ENCODE measurements at regions not wholly inside any gene's neighbourhood (a gene's known extent, or its start where the extent isn't known, plus 50 kb on each side); places are given as distances from the start of the nearest gene placed in this dataset.

DNA sequence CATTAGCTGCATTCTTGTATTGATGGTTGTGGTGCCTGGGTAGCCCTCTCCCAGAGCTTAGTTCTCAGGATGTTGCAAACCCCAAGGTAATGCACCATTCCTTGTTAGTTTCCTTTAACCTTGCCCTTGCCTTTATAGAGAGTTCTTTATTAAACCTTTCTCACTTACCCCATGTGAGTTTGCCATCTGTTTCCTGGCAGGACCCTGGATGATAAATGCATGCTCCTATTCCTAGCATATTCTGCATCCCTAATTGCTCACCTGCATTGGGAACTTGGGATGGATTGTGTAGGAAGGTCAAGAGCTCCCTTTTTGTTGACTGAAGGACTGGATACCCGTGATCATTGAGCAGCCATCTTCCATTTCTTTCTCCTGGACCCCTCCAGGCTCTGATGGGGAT, 59.9 kb upstream of the AP1S2 start:
- TF ChIP-seq, protein P1, sequence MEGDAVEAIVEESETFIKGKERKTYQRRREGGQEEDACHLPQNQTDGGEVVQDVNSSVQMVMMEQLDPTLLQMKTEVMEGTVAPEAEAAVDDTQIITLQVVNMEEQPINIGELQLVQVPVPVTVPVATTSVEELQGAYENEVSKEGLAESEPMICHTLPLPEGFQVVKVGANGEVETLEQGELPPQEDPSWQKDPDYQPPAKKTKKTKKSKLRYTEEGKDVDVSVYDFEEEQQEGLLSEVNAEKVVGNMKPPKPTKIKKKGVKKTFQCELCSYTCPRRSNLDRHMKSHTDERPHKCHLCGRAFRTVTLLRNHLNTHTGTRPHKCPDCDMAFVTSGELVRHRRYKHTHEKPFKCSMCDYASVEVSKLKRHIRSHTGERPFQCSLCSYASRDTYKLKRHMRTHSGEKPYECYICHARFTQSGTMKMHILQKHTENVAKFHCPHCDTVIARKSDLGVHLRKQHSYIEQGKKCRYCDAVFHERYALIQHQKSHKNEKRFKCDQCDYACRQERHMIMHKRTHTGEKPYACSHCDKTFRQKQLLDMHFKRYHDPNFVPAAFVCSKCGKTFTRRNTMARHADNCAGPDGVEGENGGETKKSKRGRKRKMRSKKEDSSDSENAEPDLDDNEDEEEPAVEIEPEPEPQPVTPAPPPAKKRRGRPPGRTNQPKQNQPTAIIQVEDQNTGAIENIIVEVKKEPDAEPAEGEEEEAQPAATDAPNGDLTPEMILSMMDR (optimal IDR thresholded peaks at IDR 0.05 in 1 of 3, IDR thresholded peaks at IDR 0.05 in 1 of 3, conservative IDR thresholded peaks at IDR 0.05 in 1 of 3; ENCODE audit: extremely low read depth in 1 of 3, insufficient read depth in 2 of 3, low read length in 3 of 3), result no peak
- no peak for TF ChIP-seq EZH2 (IDR thresholded peaks at IDR 0.05; ENCODE audit: low read length)
- Histone ChIP-seq H4K20me1 (ENCODE audit: control insufficient read depth, extremely low read depth, insufficient read depth, low read length) (no peaks in the 10 kb centered on the region), H3K36me3 (ENCODE audit: control insufficient read depth in 2 of 2, extremely low read depth in 1 of 2, insufficient read depth in 2 of 2, low read length in 2 of 2) (no peaks in the 10 kb centered on the region), H3K4me1 (ENCODE audit: control insufficient read depth, extremely low read depth, insufficient read depth, low read length) (no peaks in the 10 kb centered on the region), H3K4me2 (ENCODE audit: control insufficient read depth, extremely low read depth, insufficient read depth, low read depth, low read length) (no peak overlapping the region), H3K27me3 (ENCODE audit: control insufficient read depth, extremely low read depth, insufficient read depth, low read length) (peaks cover 3% of the 10 kb centered on the region), H3K27ac (ENCODE audit: control insufficient read depth, insufficient read depth, low read length) (no peak overlapping the region), H3K9ac (ENCODE audit: control insufficient read depth, extremely low read depth, insufficient read depth, low read length) (no peak overlapping the region), H3K79me2 (ENCODE audit: control insufficient read depth, insufficient read depth, low read length) (no peaks in the 10 kb centered on the region), H3K9me1 (ENCODE audit: control insufficient read depth, extremely low read depth, insufficient read depth, low read length) (no peaks in the 10 kb centered on the region), H3K9me3 (ENCODE audit: control insufficient read depth, low read depth, low read length) (no peaks in the 10 kb centered on the region), H3K4me3 (ENCODE audit: control insufficient read depth in 2 of 3, extremely low read depth in 1 of 3, insufficient read depth in 2 of 3, low read depth in 1 of 3, low read length in 3 of 3) (no peak overlapping the region), H2AFZ (ENCODE audit: control insufficient read depth, low read length) (no peak overlapping the region)
- DNase-seq (ENCODE audit: low read depth, low spot score) (no peak), FAIRE-seq (no peak)
- dilution Hi-C loops (cut with MboI; ENCODE audit: extremely low pct_ligation_motif_present, low sequenced_read_pairs), result no loop called here

DNA sequence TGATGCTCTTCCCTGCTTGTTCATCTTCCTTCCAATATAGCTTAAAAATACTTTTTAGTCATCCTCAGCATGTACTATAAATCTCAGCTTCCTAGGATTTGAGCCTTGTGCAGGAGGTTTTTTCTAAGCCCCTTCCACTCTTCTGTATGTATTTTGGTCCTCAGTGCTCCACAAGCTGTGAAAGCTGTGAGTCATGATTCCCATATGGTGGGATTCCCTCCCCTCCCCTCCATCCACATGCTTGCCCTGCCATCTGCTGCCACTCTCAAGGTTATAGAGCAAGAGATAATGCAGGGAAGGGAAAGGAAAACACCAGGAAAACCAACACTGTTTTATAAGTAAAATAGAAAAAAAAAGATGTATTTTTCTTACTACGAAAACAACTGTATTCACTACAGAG, 58.5 kb upstream of the AP1S2 start:
- H3K27me3 ChIP-seq (ENCODE audit: control insufficient read depth, extremely low read depth, insufficient read depth, low read length), result peaks cover 3% of the 10 kb centered on the region
- no peaks in the 10 kb centered on the region for H3K9me3 ChIP-seq (ENCODE audit: control insufficient read depth, low read depth, low read length)
- TF ChIP-seq, protein P1 (optimal IDR thresholded peaks at IDR 0.05 in 1 of 3, IDR thresholded peaks at IDR 0.05 in 1 of 3, conservative IDR thresholded peaks at IDR 0.05 in 1 of 3; ENCODE audit: extremely low read depth in 1 of 3, insufficient read depth in 2 of 3, low read length in 3 of 3), result no peak
- no peaks in the 10 kb centered on the region for H3K79me2 ChIP-seq (ENCODE audit: control insufficient read depth, insufficient read depth, low read length)
- no peaks in the 10 kb centered on the region for H3K36me3 ChIP-seq (ENCODE audit: control insufficient read depth in 2 of 2, extremely low read depth in 1 of 2, insufficient read depth in 2 of 2, low read length in 2 of 2)
- no peak overlapping the region for H3K4me2 ChIP-seq (ENCODE audit: control insufficient read depth, extremely low read depth, insufficient read depth, low read depth, low read length)
- H4K20me1 ChIP-seq (ENCODE audit: control insufficient read depth, extremely low read depth, insufficient read depth, low read length), result no peaks in the 10 kb centered on the region
- DNase-seq (ENCODE audit: low read depth, low spot score) (no peak), FAIRE-seq (no peak)
- H3K27ac ChIP-seq (ENCODE audit: control insufficient read depth, insufficient read depth, low read length), result no peak overlapping the region
- H3K9ac ChIP-seq (ENCODE audit: control insufficient read depth, extremely low read depth, insufficient read depth, low read length), result no peak overlapping the region
- H3K4me1 ChIP-seq (ENCODE audit: control insufficient read depth, extremely low read depth, insufficient read depth, low read length), result no peaks in the 10 kb centered on the region
- dilution Hi-C loops (cut with MboI; ENCODE audit: extremely low pct_ligation_motif_present, low sequenced_read_pairs), result no loop called here
- no peak overlapping the region for H2AFZ ChIP-seq (ENCODE audit: control insufficient read depth, low read length)
- H3K4me3 ChIP-seq (ENCODE audit: control insufficient read depth in 2 of 3, extremely low read depth in 1 of 3, insufficient read depth in 2 of 3, low read depth in 1 of 3, low read length in 3 of 3), result no peak overlapping the region
- no peaks in the 10 kb centered on the region for H3K9me1 ChIP-seq (ENCODE audit: control insufficient read depth, extremely low read depth, insufficient read depth, low read length)

Measured in keratinocyte (primary cell).